ENCODE measurements at regions not wholly inside any gene's neighbourhood (a gene's known extent, or its start where the extent isn't known, plus 50 kb on each side); places are given as distances from the start of the nearest gene placed in this dataset.

DNA sequence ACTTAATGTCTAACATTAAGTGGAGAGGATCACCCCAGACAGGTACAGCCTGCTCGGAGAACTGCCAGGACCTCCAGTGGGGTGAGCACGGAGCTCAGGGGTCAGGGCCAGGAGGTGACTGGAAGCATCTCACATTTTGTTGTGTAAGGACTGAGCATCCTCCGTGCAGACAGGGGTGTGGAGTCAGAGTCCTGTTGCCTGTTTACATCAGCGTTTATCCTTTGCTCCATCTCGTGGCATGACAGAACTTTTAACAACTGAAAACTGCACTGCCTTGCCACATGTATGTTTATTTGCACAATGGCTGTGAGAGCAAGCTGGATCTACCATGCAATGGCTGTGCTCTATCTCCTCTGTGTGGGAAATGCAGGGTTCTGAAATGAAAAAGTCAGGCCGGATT, 175.4 kb upstream of the AKR1E2 start:
- Histone ChIP-seq H3K27me3 (ENCODE audit: control insufficient read depth, extremely low read depth, insufficient read depth, low read length) (no peaks in the 10 kb centered on the region), H3K36me3 (ENCODE audit: control insufficient read depth in 2 of 2, extremely low read depth in 1 of 2, insufficient read depth in 2 of 2, low read length in 2 of 2) (peaks cover 4 to 5% of the 10 kb centered on the region in 2 experiments), H3K9ac (ENCODE audit: control insufficient read depth, extremely low read depth, insufficient read depth, low read length) (no peak overlapping the region), H3K9me1 (ENCODE audit: control insufficient read depth, extremely low read depth, insufficient read depth, low read length) (no peaks in the 10 kb centered on the region), H3K4me2 (ENCODE audit: control insufficient read depth, extremely low read depth, insufficient read depth, low read depth, low read length) (no peak overlapping the region), H3K79me2 (ENCODE audit: control insufficient read depth, insufficient read depth, low read length) (no peaks in the 10 kb centered on the region), H4K20me1 (ENCODE audit: control insufficient read depth, extremely low read depth, insufficient read depth, low read length) (no peaks in the 10 kb centered on the region), H3K27ac (ENCODE audit: control insufficient read depth, insufficient read depth, low read length) (no peak overlapping the region), H3K4me3 (ENCODE audit: control insufficient read depth in 2 of 3, extremely low read depth in 1 of 3, insufficient read depth in 2 of 3, low read depth in 1 of 3, low read length in 3 of 3) (no peak overlapping the region), H3K4me1 (ENCODE audit: control insufficient read depth, extremely low read depth, insufficient read depth, low read length) (peaks cover 13% of the 10 kb centered on the region), H2AFZ (ENCODE audit: control insufficient read depth, low read length) (no peak overlapping the region), H3K9me3 (ENCODE audit: control insufficient read depth, low read depth, low read length) (no peaks in the 10 kb centered on the region)
- no peak for TF ChIP-seq EZH2 (IDR thresholded peaks at IDR 0.05; ENCODE audit: low read length)
- TF ChIP-seq CTCF (optimal IDR thresholded peaks at IDR 0.05 in 1 of 3, IDR thresholded peaks at IDR 0.05 in 1 of 3, conservative IDR thresholded peaks at IDR 0.05 in 1 of 3; ENCODE audit: extremely low read depth in 1 of 3, insufficient read depth in 2 of 3, low read length in 3 of 3), result no peak
- DNase-seq (ENCODE audit: low read depth, low spot score), result no peak
- peak; percentile 83 for FAIRE-seq
- dilution Hi-C loops (cut with MboI; ENCODE audit: extremely low pct_ligation_motif_present, low sequenced_read_pairs), result no loop called here

DNA sequence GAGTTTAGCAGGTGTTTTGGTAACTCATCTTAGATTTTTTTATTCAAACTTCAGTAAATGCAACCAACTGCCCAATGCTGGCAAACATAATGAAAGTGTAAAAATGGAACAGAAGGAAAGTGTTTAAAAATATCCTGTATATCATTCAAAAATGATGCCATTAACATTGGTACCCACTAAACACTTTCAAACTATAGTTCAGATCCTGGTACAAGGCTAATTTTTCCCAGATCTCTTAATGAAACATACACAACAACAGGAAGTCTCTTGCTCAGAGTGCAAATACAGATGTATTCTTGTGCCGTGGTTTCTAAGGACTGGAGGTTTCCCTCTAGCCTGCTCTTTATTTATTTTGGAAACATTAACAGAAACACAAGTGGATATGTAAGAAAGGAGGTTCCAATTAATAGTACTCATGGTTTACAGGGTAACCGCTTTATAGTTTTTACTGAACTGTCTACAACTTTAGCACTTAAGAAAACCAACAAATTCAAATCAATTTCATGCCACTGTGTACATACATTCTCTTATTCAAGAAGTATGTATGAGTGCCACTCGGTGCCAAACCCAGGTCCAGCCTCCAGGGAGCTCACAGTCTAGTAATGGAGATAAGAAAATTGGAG, 176.0 kb upstream of the AKR1E2 start:
- no peaks in the 10 kb centered on the region for H3K27me3 ChIP-seq (ENCODE audit: control insufficient read depth, extremely low read depth, insufficient read depth, low read length)
- H3K9me1 ChIP-seq (ENCODE audit: control insufficient read depth, extremely low read depth, insufficient read depth, low read length), result no peaks in the 10 kb centered on the region
- no peak for TF ChIP-seq EZH2 (IDR thresholded peaks at IDR 0.05; ENCODE audit: low read length)
- TF ChIP-seq CTCF (optimal IDR thresholded peaks at IDR 0.05 in 1 of 3, IDR thresholded peaks at IDR 0.05 in 1 of 3, conservative IDR thresholded peaks at IDR 0.05 in 1 of 3; ENCODE audit: extremely low read depth in 1 of 3, insufficient read depth in 2 of 3, low read length in 3 of 3), result no peak
- DNase-seq (ENCODE audit: low read depth, low spot score) (no peak), FAIRE-seq (no peak)
- no peak overlapping the region for H3K27ac ChIP-seq (ENCODE audit: control insufficient read depth, insufficient read depth, low read length)
- H2AFZ ChIP-seq (ENCODE audit: control insufficient read depth, low read length), result no peak overlapping the region
- no peak overlapping the region for H3K4me2 ChIP-seq (ENCODE audit: control insufficient read depth, extremely low read depth, insufficient read depth, low read depth, low read length)
- H3K9ac ChIP-seq (ENCODE audit: control insufficient read depth, extremely low read depth, insufficient read depth, low read length), result no peak overlapping the region
- H3K4me1 ChIP-seq (ENCODE audit: control insufficient read depth, extremely low read depth, insufficient read depth, low read length), result peaks cover 13% of the 10 kb centered on the region
- no peak overlapping the region for H3K4me3 ChIP-seq (ENCODE audit: control insufficient read depth in 2 of 3, extremely low read depth in 1 of 3, insufficient read depth in 2 of 3, low read depth in 1 of 3, low read length in 3 of 3)
- H3K79me2 ChIP-seq (ENCODE audit: control insufficient read depth, insufficient read depth, low read length), result no peaks in the 10 kb centered on the region
- H3K9me3 ChIP-seq (ENCODE audit: control insufficient read depth, low read depth, low read length), result no peaks in the 10 kb centered on the region
- H3K36me3 ChIP-seq (ENCODE audit: control insufficient read depth in 2 of 2, extremely low read depth in 1 of 2, insufficient read depth in 2 of 2, low read length in 2 of 2), result peaks cover 3 to 4% of the 10 kb centered on the region in 2 experiments
- no peaks in the 10 kb centered on the region for H4K20me1 ChIP-seq (ENCODE audit: control insufficient read depth, extremely low read depth, insufficient read depth, low read length)
- dilution Hi-C loops (cut with MboI; ENCODE audit: extremely low pct_ligation_motif_present, low sequenced_read_pairs), result no loop called here

Measured in keratinocyte (primary cell).